Nephron progenitor cell (in vitro differentiated cells): ENCODE measurements at regions not wholly inside any gene's neighbourhood (a gene's known extent, or its start where the extent isn't known, plus 50 kb on each side); places are given as distances from the start of the nearest gene placed in this dataset.
A peak's percentile ranks its signal among the peaks of the same experiment; 100 is the strongest.

Experiments used
- DNase-seq: peaks from one replicate; pipeline ENCODE4 v3.0.0; 2021
- H3K27ac Mint-ChIP-seq: 2 replicates; pipeline ENCODE4 v1.8.0; 2021; ENCODE audit warnings: mild to moderate bottlenecking, moderate library complexity, mixed read lengths
- H3K27me3 Mint-ChIP-seq: 2 replicates; pipeline ENCODE4 v1.8.0; 2021; ENCODE audit warnings: mild to moderate bottlenecking, low read depth, mixed read lengths; ENCODE audit not compliant: poor library complexity
- H3K36me3 Mint-ChIP-seq: 2 replicates; pipeline ENCODE4 v1.8.0; 2021; ENCODE audit warnings: low read depth, mixed read lengths
- H3K4me1 Mint-ChIP-seq: 2 replicates; pipeline ENCODE4 v1.8.0; 2021; ENCODE audit warnings: mixed read lengths
- H3K4me3 Mint-ChIP-seq: 2 replicates; pipeline ENCODE4 v1.8.0; 2021; ENCODE audit warnings: mild to moderate bottlenecking, moderate library complexity, mixed read lengths
- H3K9me3 Mint-ChIP-seq: 2 replicates; pipeline ENCODE4 v1.8.0; 2021; ENCODE audit warnings: mild to moderate bottlenecking, moderate library complexity, mixed read lengths
- CTCF ChIP-seq: fragments of 200-600 bp; sonication (generic); IDR thresholded peaks from 2 replicates; pipeline ENCODE4 v1.5.0; 2021; ENCODE audit warnings: antibody characterized with exemption

- no peak overlapping the region for H3K4me3 Mint-ChIP-seq
- H3K27ac Mint-ChIP-seq: no peak overlapping the region
- DNase-seq: no peak
- no peak for TF ChIP-seq CTCF
- H3K27me3 Mint-ChIP-seq: peaks cover 29% of the 10 kb centered on the region
- H3K36me3 Mint-ChIP-seq: no peaks in the 10 kb centered on the region
- peaks cover 4% of the 10 kb centered on the region for H3K4me1 Mint-ChIP-seq
- no peaks in the 10 kb centered on the region for H3K9me3 Mint-ChIP-seq
Observed at GRCh38 chr1:11596295-11596694, 57.9 kb downstream of the FBXO2 start.

- H3K27ac Mint-ChIP-seq: no peak overlapping the region
- H3K27me3 Mint-ChIP-seq: peaks cover 26% of the 10 kb centered on the region
- H3K4me1 Mint-ChIP-seq: peaks cover 4% of the 10 kb centered on the region
- no peaks in the 10 kb centered on the region for H3K36me3 Mint-ChIP-seq
- no peak for TF ChIP-seq CTCF
- no peaks in the 10 kb centered on the region for H3K9me3 Mint-ChIP-seq
- no peak for DNase-seq
- no peak overlapping the region for H3K4me3 Mint-ChIP-seq
Observed at GRCh38 chr1:11595285-11595684, 58.9 kb downstream of the FBXO2 start.

DNA sequence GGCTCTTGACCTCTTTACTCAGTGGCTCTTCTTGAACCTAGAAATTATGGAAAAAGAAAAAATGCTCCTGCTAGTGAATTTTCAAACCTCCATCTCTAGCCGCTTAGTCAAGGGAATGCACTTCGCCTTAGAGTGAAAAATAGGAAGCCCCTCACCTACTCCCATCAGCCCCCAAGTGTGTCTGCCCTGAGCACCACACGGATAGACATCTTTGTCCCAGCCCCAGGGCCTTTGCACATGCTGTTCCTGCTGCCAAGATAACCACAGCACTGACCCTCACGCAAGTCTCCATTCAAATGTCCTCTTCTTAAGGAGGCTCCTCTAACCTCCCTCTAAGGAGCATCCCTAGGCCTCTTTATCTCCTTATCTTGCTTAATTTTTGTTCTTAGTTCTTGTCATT, 59.6 kb downstream of the FBXO2 start:
- Mint-ChIP-seq H3K4me1 (peaks cover 4% of the 10 kb centered on the region), H3K27me3 (peaks cover 31% of the 10 kb centered on the region), H3K36me3 (no peaks in the 10 kb centered on the region), H3K4me3 (no peak overlapping the region), H3K9me3 (no peaks in the 10 kb centered on the region), H3K27ac (no peak overlapping the region)
- no peak for DNase-seq
- no peak for TF ChIP-seq CTCF

GRCh38 chr1:11594222-11594621, 60.0 kb downstream of the FBXO2 start:
- Mint-ChIP-seq H3K27me3 (peaks cover 31% of the 10 kb centered on the region), H3K27ac (no peak overlapping the region), H3K4me1 (peaks cover 4% of the 10 kb centered on the region), H3K9me3 (no peaks in the 10 kb centered on the region), H3K4me3 (no peak overlapping the region), H3K36me3 (no peaks in the 10 kb centered on the region)
- peak; percentile 41 for DNase-seq
- peak; percentile 47 for TF ChIP-seq CTCF

DNA sequence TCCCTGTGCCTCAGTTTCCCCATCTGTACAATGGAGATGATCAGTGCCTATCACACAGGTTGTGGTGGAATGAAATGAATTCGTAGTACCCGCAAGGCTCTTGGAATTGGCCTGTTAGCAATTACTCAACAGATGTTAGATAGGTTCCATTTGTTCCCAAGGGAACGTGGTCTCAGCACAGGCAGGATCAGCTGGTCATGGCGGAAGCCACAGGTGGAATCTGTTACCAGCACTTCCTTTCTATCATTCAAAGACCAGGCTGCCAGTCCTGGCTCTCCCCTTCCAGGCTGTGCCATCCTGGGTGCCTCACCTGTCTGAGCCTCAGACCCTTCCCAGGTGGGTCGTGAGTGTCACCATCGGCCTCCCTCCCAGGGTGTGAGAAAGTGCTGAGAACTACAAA, 61.5 kb downstream of the FBXO2 start:
- no peaks in the 10 kb centered on the region for H3K36me3 Mint-ChIP-seq
- H3K4me1 Mint-ChIP-seq: peaks cover 4% of the 10 kb centered on the region
- TF ChIP-seq CTCF: no peak
- H3K9me3 Mint-ChIP-seq: no peaks in the 10 kb centered on the region
- no peak overlapping the region for H3K4me3 Mint-ChIP-seq
- H3K27me3 Mint-ChIP-seq: peaks cover 35% of the 10 kb centered on the region
- no peak for DNase-seq
- H3K27ac Mint-ChIP-seq: no peak overlapping the region

- DNase-seq: no peak
- Mint-ChIP-seq H3K27ac (no peak overlapping the region), H3K36me3 (no peaks in the 10 kb centered on the region), H3K9me3 (no peaks in the 10 kb centered on the region), H3K4me3 (no peak overlapping the region), H3K4me1 (peaks cover 11% of the 10 kb centered on the region), H3K27me3 (peaks cover 55% of the 10 kb centered on the region)
- no peak for TF ChIP-seq CTCF
Observed at GRCh38 chr1:11590395-11590794, 63.8 kb downstream of the FBXO2 start.
